Astrocyte of the spinal cord (primary cell): ENCODE measurements at regions not wholly inside any gene's neighbourhood (a gene's known extent, or its start where the extent isn't known, plus 50 kb on each side); places are given as distances from the start of the nearest gene placed in this dataset.

ENCODE experiments used
- DNase-seq: peaks from one replicate; pipeline ENCODE4 v3.0.0; 2011; ENCODE audit warnings: low read depth, low spot score
- H3K4me3 ChIP-seq: 2 replicates; pipeline ENCODE4 v1.5.1; 2011; ENCODE audit warnings: low read depth, mild to moderate bottlenecking, low read length, moderate library complexity
- CTCF ChIP-seq: IDR thresholded peaks from 2 replicates; pipeline ENCODE4 v1.5.1; 2012; ENCODE audit warnings: low read depth, mild to moderate bottlenecking, low read length, inconsistent platforms
- in situ Hi-C: cut with HindIII; loops from 2 replicates; pipeline ENCODE4 v1.10.0; 2017; ENCODE audit warnings: low sequenced_read_pairs

- in situ Hi-C loops = no loop called here
- no peak for TF ChIP-seq CTCF
- DNase-seq = no peak
- H3K4me3 ChIP-seq = no peak overlapping the region
These were observed 51.4 kb upstream of the ZNF516 start for GRCh38 chr18:76546436-76546835.

DNA sequence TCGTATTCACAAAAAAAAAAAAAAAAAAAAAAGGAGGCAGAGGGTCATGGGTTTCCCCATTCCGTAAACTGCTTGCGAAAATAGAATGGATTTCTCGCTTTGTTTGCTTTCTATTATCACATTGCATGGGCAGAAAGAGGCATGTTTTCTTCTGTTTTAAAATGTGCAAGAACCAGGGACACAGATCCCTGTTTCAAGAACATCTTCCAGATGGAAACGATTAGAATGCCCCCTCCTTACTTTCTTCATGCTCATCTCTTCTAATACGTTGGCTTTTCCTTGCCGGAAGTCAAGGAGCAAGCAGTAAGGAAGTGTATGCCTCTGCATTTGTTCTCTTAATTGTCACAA, 51.0 kb upstream of the ZNF516 start:
- no peak for DNase-seq
- in situ Hi-C loops = no loop called here
- H3K4me3 ChIP-seq = no peak overlapping the region

GRCh38 chr18:76545433-76546087, 50.5 kb upstream of the ZNF516 start:
- TF ChIP-seq CTCF = no peak
- DNase-seq = no peak
- in situ Hi-C loops = no loop called here
- no peak overlapping the region for H3K4me3 ChIP-seq

More for the DNA sequence above, 51.0 kb upstream of the ZNF516 start:
- TF ChIP-seq CTCF = no peak

- in situ Hi-C loops = no loop called here
- DNase-seq = no peak
- no peak overlapping the region for H3K4me3 ChIP-seq
- no peak for TF ChIP-seq CTCF
These were observed 49.7 kb upstream of the ZNF516 start for GRCh38 chr18:76544511-76545345.
